OCI-LY7 (cell line): ENCODE measurements at regions not wholly inside any gene's neighbourhood (a gene's known extent, or its start where the extent isn't known, plus 50 kb on each side); places are given as distances from the start of the nearest gene placed in this dataset.
"Not testable (repeated sequence)": the region's sequence is repeated elsewhere in the genome, so short reads cannot be mapped to it uniquely, and the experiment has no call there.

ENCODE experiments used
- BruUV-seq: library from RNA; stranded (reverse); fragments of 400-500 nt; replicated peaks from 2 replicates; lab custom pipeline; 2021; lab: Mats Ljungman, UMichigan
- CTCF ChIA-PET: fragments of 300-600 bp; sonication (Branson Sonifier 250); formaldehyde crosslinking; loops from one replicate; lab custom pipeline; 2022; ENCODE audit warnings: antibody characterized with exemption; ENCODE audit not compliant: unreplicated experiment; lab: Charles Lee
- POLR2A ChIA-PET: fragments of 300-600 bp; sonication (Branson Sonifier 250); formaldehyde crosslinking; loops from one replicate; lab custom pipeline; 2022; ENCODE audit warnings: antibody characterized with exemption; lab: Charles Lee
- DNase-seq: peaks from one replicate; pipeline ENCODE4 v3.0.0-alpha.2; 2015; ENCODE audit warnings: low spot score
- H2AFZ ChIP-seq: fragments of 200-600 bp; sonication (generic), shearing (Covaris generic); 2 replicates; pipeline ENCODE4 v1.6.1; 2014; ENCODE audit warnings: mild to moderate bottlenecking, antibody characterized with exemption, low read length, moderate library complexity
- H3K27ac ChIP-seq: fragments of 200-600 bp; sonication (generic); 2 replicates; pipeline ENCODE4 v1.5.1; 2014; ENCODE audit warnings: mixed run types, low read depth, mild to moderate bottlenecking, moderate library complexity, low read length, inconsistent platforms; ENCODE audit not compliant: poor library complexity, severe bottlenecking
- H3K36me3 ChIP-seq: fragments of 200-600 bp; sonication (generic); 2 replicates; pipeline ENCODE4 v1.6.1; 2014; ENCODE audit warnings: mild to moderate bottlenecking, antibody characterized with exemption, low read length, moderate library complexity, mixed read lengths; ENCODE audit not compliant: insufficient read depth
- H3K4me1 ChIP-seq: fragments of 200-600 bp; sonication (generic); 2 replicates; pipeline ENCODE4 v1.5.1; 2014; ENCODE audit warnings: mild to moderate bottlenecking, low read length; ENCODE audit not compliant: insufficient read depth, poor library complexity, severe bottlenecking
- H3K4me2 ChIP-seq: fragments of 200-600 bp; sonication (generic); 2 replicates; pipeline ENCODE4 v1.6.1; 2014; ENCODE audit warnings: mild to moderate bottlenecking, low read length
- H3K4me3 ChIP-seq: fragments of 200-600 bp; sonication (generic); 2 replicates; pipeline ENCODE4 v1.5.1; 2014; ENCODE audit warnings: mild to moderate bottlenecking, low read depth, low read length; ENCODE audit not compliant: poor library complexity, severe bottlenecking
- H3K79me2 ChIP-seq: fragments of 200-600 bp; sonication (generic); 2 replicates; pipeline ENCODE4 v1.6.1; 2016; ENCODE audit warnings: low read depth, mild to moderate bottlenecking, low read length, moderate library complexity, mixed read lengths; ENCODE audit not compliant: insufficient read depth
- H3K9me2 ChIP-seq: fragments of 200-600 bp; sonication (generic); 2 replicates; pipeline ENCODE4 v1.6.1; 2016; ENCODE audit warnings: mild to moderate bottlenecking, low read length, mixed read lengths; ENCODE audit not compliant: insufficient read depth
- H3K9me3 ChIP-seq: fragments of 200-600 bp; sonication (generic); 2 replicates; pipeline ENCODE4 v1.6.1; 2014; ENCODE audit warnings: mild to moderate bottlenecking, mixed run types, low read length, mixed read lengths
- H4K20me1 ChIP-seq: fragments of 200-600 bp; sonication (generic); 2 replicates; pipeline ENCODE4 v1.6.1; 2014; ENCODE audit warnings: mild to moderate bottlenecking, antibody characterized with exemption, low read length, moderate library complexity, mixed read lengths; ENCODE audit not compliant: insufficient read depth
- CTCF ChIP-seq: fragments of 200-600 bp; sonication (generic); conservative IDR thresholded peaks from 2 replicates; pipeline ENCODE4 v1.5.1; 2014; ENCODE audit warnings: mild to moderate bottlenecking, antibody characterized with exemption, low read length, moderate library complexity, mixed read lengths
- EZH2phosphoT487 ChIP-seq: fragments of 200-600 bp; sonication (generic); IDR thresholded peaks from 2 replicates; pipeline ENCODE4 v1.6.1; 2018; ENCODE audit warnings: low read depth, borderline replicate concordance, mild to moderate bottlenecking, mixed run types, antibody characterized with exemption, low read length, moderate library complexity, mixed read lengths
- intact Hi-C: fragments of 100-400 bp; cut with micrococcal nuclease; formaldehyde crosslinking; loops from one replicate; pipeline ENCODE4 v1.10.0; 2022; ENCODE audit not compliant: unreplicated experiment

- TF ChIP-seq CTCF = no peak
- no peak for TF ChIP-seq EZH2phosphoT487
- Histone ChIP-seq H3K4me2 (no peak overlapping the region), H2AFZ (no peak overlapping the region), H3K9me2 (no peaks in the 10 kb centered on the region), H4K20me1 (no peaks in the 10 kb centered on the region), H3K4me3 (no peak overlapping the region), H3K9me3 (no peaks in the 10 kb centered on the region), H3K36me3 (no peaks in the 10 kb centered on the region), H3K27ac (no peak overlapping the region), H3K79me2 (no peaks in the 10 kb centered on the region), H3K4me1 (no peaks in the 10 kb centered on the region)
- CTCF ChIA-PET = no interaction called here
- DNase-seq = no peak
- POLR2A ChIA-PET = interaction anchor here (0.6 kb wide), 1 partner anchor 1198 kb away, joined by 3 read pairs; no protein-coding TSS in a partner anchor
- BruUV-seq = no TSS peak
- intact Hi-C loops = no loop called here
Measured at GRCh38 chr9:108254236-108254635, 601.5 kb downstream of the ACTL7B start.

- H3K36me3 ChIP-seq, H4K20me1 ChIP-seq, DNase-seq, H3K9me3 ChIP-seq, H3K4me2 ChIP-seq, H3K9me2 ChIP-seq, CTCF ChIA-PET, H3K79me2 ChIP-seq, H3K4me1 ChIP-seq, intact Hi-C loops, H3K4me3 ChIP-seq, POLR2A ChIA-PET, BruUV-seq, H3K27ac ChIP-seq, H2AFZ ChIP-seq: not testable (repeated sequence)
Measured at GRCh38 chr9:108247391-108247790, 608.4 kb downstream of the ACTL7B start.

- Histone ChIP-seq H3K9me2 (no peaks in the 10 kb centered on the region), H3K9me3 (no peaks in the 10 kb centered on the region), H4K20me1 (no peaks in the 10 kb centered on the region), H3K27ac (no peak overlapping the region), H3K36me3 (no peaks in the 10 kb centered on the region), H3K79me2 (no peaks in the 10 kb centered on the region), H3K4me3 (no peak overlapping the region), H3K4me1 (no peaks in the 10 kb centered on the region), H2AFZ (no peak overlapping the region), H3K4me2 (no peak overlapping the region)
- CTCF ChIA-PET = no interaction called here
- no TSS peak for BruUV-seq
- TF ChIP-seq EZH2phosphoT487 = no peak
- TF ChIP-seq CTCF = no peak
- POLR2A ChIA-PET = no interaction called here
- intact Hi-C loops = no loop called here
- no peak for DNase-seq
Measured at GRCh38 chr9:108245901-108246300, 609.9 kb downstream of the ACTL7B start.
